ENCODE measurements at regions not wholly inside any gene's neighbourhood (a gene's known extent, or its start where the extent isn't known, plus 50 kb on each side); places are given as distances from the start of the nearest gene placed in this dataset.
A peak's percentile ranks its signal among the peaks of the same experiment; 100 is the strongest.

DNA sequence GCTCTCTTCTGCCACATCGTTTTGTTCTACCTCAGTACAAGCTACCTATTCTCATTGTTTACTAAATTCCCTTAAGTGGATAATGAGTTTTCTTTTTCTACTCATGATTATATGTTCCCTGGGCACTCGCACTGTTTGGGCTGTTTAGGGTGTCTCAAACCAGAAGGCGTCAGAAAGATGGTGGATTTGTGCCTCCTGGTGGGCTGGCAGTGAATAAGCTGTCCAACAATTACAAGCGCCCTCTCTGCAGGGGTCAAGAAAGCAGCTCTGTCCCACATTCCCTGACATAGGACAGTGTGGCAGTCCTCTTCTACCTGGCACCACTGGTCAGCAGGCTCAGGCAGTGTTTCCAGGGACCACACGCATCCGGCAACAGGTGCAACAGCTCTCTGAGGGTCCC is 173.4 kb upstream of the PPP2R3A start:
- Mint-ChIP-seq H3K36me3 (ENCODE audit: low read depth) (no peaks in the 10 kb centered on the region), H3K4me3 (no peak overlapping the region), H3K9me3 (no peaks in the 10 kb centered on the region), H3K4me1 (no peaks in the 10 kb centered on the region), H3K27me3 (ENCODE audit: low read depth) (no peaks in the 10 kb centered on the region), H3K27ac (ENCODE audit: unreplicated experiment) (no peak overlapping the region)
- peak; percentile 14 for DNase-seq (ENCODE audit: low read depth, low spot score)
- TF ChIP-seq, protein P1, sequence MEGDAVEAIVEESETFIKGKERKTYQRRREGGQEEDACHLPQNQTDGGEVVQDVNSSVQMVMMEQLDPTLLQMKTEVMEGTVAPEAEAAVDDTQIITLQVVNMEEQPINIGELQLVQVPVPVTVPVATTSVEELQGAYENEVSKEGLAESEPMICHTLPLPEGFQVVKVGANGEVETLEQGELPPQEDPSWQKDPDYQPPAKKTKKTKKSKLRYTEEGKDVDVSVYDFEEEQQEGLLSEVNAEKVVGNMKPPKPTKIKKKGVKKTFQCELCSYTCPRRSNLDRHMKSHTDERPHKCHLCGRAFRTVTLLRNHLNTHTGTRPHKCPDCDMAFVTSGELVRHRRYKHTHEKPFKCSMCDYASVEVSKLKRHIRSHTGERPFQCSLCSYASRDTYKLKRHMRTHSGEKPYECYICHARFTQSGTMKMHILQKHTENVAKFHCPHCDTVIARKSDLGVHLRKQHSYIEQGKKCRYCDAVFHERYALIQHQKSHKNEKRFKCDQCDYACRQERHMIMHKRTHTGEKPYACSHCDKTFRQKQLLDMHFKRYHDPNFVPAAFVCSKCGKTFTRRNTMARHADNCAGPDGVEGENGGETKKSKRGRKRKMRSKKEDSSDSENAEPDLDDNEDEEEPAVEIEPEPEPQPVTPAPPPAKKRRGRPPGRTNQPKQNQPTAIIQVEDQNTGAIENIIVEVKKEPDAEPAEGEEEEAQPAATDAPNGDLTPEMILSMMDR (conservative IDR thresholded peaks at IDR 0.05), result no peak

DNA sequence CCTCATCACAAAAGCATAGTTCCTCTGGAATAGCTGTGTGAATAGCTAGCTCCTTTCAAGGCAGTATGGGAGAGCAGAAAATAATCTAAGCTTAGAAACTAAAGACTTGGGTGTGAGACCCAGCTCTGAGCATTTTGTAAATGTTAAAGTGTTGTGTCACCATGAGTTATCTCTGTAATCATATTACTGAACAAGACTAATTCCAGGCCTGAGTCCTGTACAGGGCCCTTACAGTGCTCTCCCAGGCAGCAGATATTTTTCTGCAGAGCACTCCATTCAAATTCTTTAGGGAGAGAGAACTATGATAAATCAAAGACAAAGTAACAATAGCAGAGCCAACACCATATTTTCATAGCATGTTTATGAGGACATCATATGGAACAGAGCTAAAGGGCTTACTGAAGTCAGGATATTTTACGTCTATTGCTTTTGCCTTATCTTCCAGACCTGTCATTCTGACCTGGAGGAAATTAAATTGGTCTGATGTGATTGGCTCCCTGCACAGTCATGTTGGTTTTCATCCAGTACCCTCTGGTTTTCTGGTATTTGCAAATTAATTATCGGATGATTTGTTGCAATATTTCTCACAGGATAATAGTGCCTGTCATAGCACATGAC is 172.6 kb upstream of the PPP2R3A start:
- TF ChIP-seq, protein P1 (conservative IDR thresholded peaks at IDR 0.05), result no peak
- H3K27ac Mint-ChIP-seq (ENCODE audit: unreplicated experiment), result no peak overlapping the region
- no peaks in the 10 kb centered on the region for H3K36me3 Mint-ChIP-seq (ENCODE audit: low read depth)
- no peak for DNase-seq (ENCODE audit: low read depth, low spot score)
- H3K9me3 Mint-ChIP-seq, result no peaks in the 10 kb centered on the region
- no peak overlapping the region for H3K4me3 Mint-ChIP-seq
- no peaks in the 10 kb centered on the region for H3K27me3 Mint-ChIP-seq (ENCODE audit: low read depth)
- no peaks in the 10 kb centered on the region for H3K4me1 Mint-ChIP-seq

DNA sequence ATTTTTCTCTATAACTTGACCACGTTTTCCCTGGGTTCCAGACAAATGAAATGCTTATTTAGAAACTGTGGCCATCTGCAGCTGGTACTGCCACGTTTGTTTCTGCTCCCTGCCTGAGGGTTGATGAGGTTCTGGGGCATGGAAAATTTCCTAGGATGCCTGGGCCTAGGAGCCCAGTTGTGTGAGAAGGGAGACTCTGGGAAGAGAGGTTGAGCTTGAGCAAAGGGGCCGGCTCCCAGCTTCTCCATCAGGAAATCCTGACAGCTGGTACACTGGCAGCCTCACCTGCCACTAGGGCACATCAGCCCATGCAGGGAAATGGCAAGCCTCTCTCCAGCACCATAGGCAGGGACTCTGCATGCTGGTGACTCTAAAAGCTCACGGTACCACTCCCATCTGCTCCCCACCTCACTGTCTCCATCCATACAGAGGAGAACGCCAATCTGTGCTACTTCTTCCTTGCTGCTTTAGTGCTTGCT is 165.4 kb upstream of the PPP2R3A start:
- H3K4me3 Mint-ChIP-seq, result no peak overlapping the region
- no peak overlapping the region for H3K27ac Mint-ChIP-seq (ENCODE audit: unreplicated experiment)
- no peaks in the 10 kb centered on the region for H3K27me3 Mint-ChIP-seq (ENCODE audit: low read depth)
- H3K36me3 Mint-ChIP-seq (ENCODE audit: low read depth), result no peaks in the 10 kb centered on the region
- H3K9me3 Mint-ChIP-seq, result no peaks in the 10 kb centered on the region
- no peak for DNase-seq (ENCODE audit: low read depth, low spot score)
- TF ChIP-seq, protein P1 (conservative IDR thresholded peaks at IDR 0.05), result no peak
- H3K4me1 Mint-ChIP-seq, result peaks cover 4% of the 10 kb centered on the region

DNA sequence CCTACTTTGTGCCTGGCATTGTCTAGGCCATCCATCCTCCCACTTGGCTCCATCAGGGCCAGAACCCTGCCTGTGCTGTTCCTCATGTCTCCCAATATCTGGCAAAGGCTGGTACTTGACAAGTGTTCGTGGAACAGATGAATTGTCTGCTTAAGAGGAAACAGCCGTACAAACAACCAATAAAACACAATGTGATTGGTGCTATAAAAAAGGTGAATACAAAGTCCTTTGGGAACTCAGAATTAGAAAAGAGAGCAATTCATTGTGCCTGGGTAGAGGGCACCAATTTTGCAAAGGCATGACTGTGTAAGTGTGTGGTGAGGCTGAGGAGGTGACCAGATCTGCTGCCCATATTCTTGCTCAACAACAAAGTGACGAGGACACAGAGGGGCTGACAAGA is 164.5 kb upstream of the PPP2R3A start:
- no peaks in the 10 kb centered on the region for H3K9me3 Mint-ChIP-seq
- TF ChIP-seq, protein P1 (conservative IDR thresholded peaks at IDR 0.05), result no peak
- H3K27ac Mint-ChIP-seq (ENCODE audit: unreplicated experiment), result no peak overlapping the region
- no peaks in the 10 kb centered on the region for H3K36me3 Mint-ChIP-seq (ENCODE audit: low read depth)
- H3K4me3 Mint-ChIP-seq, result no peak overlapping the region
- H3K4me1 Mint-ChIP-seq, result peaks cover 8% of the 10 kb centered on the region
- no peak for DNase-seq (ENCODE audit: low read depth, low spot score)
- H3K27me3 Mint-ChIP-seq (ENCODE audit: low read depth), result no peaks in the 10 kb centered on the region

DNA sequence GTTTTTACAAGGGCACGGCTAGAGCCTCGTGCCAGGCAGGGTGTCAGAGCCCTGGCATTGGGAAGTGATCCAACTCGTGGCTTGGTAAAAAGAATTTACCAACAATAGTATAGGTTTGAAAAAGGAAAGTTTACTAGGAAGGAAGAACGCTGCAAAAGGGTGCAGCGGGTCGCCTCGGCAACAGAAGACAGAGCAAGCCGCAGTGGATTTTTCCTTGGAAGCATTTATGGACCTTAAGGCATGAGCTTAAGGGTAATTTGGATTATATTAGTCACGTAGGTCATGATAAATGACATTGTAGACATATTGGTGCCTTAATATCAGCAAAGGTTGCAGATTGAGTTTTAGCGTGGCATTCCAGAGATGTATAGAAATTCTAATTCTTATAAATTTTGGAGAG is 163.4 kb upstream of the PPP2R3A start:
- Mint-ChIP-seq H3K4me3 (no peak overlapping the region), H3K9me3 (no peaks in the 10 kb centered on the region), H3K36me3 (ENCODE audit: low read depth) (no peaks in the 10 kb centered on the region), H3K4me1 (peaks cover 8% of the 10 kb centered on the region), H3K27ac (ENCODE audit: unreplicated experiment) (no peak overlapping the region), H3K27me3 (ENCODE audit: low read depth) (no peaks in the 10 kb centered on the region)
- TF ChIP-seq, protein P1 (conservative IDR thresholded peaks at IDR 0.05), result no peak
- no peak for DNase-seq (ENCODE audit: low read depth, low spot score)
